ENCODE measurements at regions not wholly inside any gene's neighbourhood (a gene's known extent, or its start where the extent isn't known, plus 50 kb on each side); places are given as distances from the start of the nearest gene placed in this dataset.

DNA sequence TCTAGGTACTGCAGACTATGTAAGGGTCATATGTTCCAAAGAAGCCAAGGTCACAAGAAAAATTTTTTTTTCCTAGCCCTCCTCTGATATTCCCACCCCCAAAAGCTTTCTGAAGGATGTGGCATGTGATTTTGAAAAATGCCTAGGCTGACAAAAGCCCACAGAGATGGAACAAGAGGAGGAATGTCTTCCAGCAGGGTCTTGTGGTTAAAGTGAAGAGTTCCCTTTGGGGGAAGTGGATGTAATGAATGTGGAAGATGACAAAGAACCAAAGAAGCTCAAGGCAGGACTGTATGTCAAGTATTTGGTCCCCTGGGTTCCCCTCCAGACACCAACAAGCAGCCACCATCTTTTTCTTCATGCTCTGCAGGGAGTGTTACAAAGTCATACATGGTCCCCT lies 268.8 kb downstream of the BCOR start:
- TF ChIP-seq, protein P1, sequence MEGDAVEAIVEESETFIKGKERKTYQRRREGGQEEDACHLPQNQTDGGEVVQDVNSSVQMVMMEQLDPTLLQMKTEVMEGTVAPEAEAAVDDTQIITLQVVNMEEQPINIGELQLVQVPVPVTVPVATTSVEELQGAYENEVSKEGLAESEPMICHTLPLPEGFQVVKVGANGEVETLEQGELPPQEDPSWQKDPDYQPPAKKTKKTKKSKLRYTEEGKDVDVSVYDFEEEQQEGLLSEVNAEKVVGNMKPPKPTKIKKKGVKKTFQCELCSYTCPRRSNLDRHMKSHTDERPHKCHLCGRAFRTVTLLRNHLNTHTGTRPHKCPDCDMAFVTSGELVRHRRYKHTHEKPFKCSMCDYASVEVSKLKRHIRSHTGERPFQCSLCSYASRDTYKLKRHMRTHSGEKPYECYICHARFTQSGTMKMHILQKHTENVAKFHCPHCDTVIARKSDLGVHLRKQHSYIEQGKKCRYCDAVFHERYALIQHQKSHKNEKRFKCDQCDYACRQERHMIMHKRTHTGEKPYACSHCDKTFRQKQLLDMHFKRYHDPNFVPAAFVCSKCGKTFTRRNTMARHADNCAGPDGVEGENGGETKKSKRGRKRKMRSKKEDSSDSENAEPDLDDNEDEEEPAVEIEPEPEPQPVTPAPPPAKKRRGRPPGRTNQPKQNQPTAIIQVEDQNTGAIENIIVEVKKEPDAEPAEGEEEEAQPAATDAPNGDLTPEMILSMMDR (IDR thresholded peaks at IDR 0.05; ENCODE audit: insufficient read depth, low read length, missing control alignments): no peak
- POLR2A ChIA-PET: no interaction called here
- CTCF ChIA-PET: interaction anchor here (1.0 kb wide), 1 partner anchor 25 kb away, joined by 3 read pairs; no protein-coding TSS in a partner anchor
- DNase-seq (ENCODE audit: low read depth, low spot score): no peak
- no peak overlapping the region for H3K4me3 ChIP-seq (ENCODE audit: low read depth, low read length)

DNA sequence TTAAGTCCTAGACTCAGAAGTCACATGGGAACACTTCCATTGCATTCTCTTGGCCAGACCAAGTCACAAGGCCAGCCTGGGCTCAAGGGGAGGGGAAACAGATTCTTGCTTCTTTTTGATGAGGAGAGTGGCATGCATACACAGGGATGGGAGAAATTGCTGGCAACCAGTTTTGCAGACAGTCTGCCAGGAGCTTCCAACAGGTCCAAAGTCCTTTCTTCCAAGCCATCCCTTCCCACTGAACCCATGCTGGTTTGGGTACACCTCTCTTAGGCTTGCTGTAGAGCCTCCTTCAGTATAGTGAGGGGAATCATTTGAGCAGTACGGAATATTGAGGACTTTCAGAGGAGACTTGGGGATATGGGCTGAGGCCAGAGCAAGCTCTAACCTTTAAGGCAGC lies 267.8 kb downstream of the BCOR start:
- H3K4me3 ChIP-seq (ENCODE audit: low read depth, low read length): no peak overlapping the region
- no peak for DNase-seq (ENCODE audit: low read depth, low spot score)
- TF ChIP-seq, protein P1 (IDR thresholded peaks at IDR 0.05; ENCODE audit: insufficient read depth, low read length, missing control alignments): no peak
- POLR2A ChIA-PET: no interaction called here
- CTCF ChIA-PET: interaction anchor here (1.0 kb wide), 1 partner anchor 24 kb away, joined by 3 read pairs; no protein-coding TSS in a partner anchor

DNA sequence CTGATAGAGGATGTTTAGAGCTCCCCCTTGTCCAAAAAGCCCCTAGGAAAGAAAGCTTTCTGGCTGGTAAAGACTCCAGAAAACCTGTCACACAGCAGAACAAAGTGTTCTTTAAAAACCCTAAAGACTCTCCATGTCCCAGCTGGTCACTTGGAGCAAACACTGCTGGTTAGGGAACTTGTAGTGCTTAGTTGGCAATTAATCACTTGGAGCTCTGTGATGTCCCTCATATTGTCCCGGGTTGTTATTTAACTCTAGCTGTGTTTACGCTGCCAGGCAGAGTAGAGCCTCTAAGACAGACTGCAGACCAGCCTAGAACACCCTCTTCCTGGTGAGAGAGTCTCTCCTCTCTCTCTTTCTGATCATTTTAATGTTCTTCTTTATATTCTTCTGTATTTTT lies 267.3 kb downstream of the BCOR start:
- ChIA-PET POLR2A (no interaction called here), CTCF (no interaction called here)
- TF ChIP-seq, protein P1 (IDR thresholded peaks at IDR 0.05; ENCODE audit: insufficient read depth, low read length, missing control alignments): no peak
- H3K4me3 ChIP-seq (ENCODE audit: low read depth, low read length): no peak overlapping the region
- no peak for DNase-seq (ENCODE audit: low read depth, low spot score)

DNA sequence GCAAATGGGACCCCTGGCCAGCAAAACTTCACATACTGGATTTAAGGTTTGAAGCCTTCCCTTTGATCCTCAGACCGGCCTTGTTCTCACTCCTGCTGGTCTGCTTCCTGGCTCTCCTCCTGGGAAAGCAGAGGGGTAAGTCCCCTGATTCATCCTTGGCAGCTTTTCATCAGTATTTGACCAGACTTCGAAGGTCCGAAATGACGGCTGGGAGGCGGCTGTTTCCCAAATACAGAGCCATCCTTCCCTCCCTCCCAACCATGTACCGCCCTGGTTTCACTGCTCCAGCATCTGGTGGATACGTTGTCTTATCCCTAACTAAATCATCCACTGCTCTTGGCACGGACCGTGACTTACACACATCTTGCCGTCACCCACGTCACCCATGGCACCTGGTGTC lies 265.5 kb downstream of the BCOR start:
- DNase-seq (ENCODE audit: low read depth, low spot score): no peak
- ChIA-PET POLR2A (no interaction called here), CTCF (no interaction called here)
- no peak overlapping the region for H3K4me3 ChIP-seq (ENCODE audit: low read depth, low read length)
- TF ChIP-seq, protein P1 (IDR thresholded peaks at IDR 0.05; ENCODE audit: insufficient read depth, low read length, missing control alignments): no peak

DNA sequence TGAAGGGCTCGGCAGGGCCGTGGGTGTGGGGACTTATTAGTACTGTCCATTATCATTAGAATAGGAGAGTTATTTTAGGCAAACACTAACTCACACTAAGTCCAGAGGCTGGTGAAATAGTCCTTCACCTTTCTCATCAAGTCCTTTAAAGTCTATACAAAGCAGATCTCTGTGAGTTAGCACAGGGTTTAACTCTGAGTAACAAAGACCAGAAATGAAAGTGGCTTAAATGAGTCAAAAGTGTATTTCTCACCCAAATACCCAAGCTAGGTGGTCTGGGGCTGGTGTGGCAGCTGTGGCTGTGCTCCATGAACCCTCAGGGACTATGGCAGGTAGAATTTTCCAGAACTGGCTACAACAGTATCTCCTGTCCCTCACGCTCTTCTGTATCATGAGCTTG lies 263.2 kb downstream of the BCOR start:
- ChIA-PET CTCF (no interaction called here), POLR2A (no interaction called here)

DNA sequence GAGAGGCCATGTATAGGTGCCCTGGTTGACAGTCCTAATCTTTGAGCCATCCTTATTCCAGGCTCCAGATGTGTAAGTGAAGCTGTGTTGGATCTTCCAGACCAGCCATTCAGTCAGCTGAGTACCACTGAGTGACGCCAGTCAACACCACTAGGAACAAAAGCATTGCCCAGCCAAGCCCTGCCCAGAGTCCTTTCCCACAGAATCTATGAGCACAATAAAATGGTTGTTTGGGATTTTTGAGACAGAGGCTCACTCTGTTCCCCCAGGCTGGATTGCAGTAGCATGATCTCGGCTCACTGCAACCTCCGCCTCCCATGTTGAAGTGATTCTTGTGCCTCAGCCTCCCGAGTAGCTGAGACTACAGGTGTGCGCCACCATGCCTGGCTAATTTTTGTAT lies 262.5 kb downstream of the BCOR start:
- TF ChIP-seq, protein P1 (IDR thresholded peaks at IDR 0.05; ENCODE audit: insufficient read depth, low read length, missing control alignments): no peak
- DNase-seq (ENCODE audit: low read depth, low spot score): no peak
- CTCF ChIA-PET: no interaction called here
- H3K4me3 ChIP-seq (ENCODE audit: low read depth, low read length): no peak overlapping the region
- POLR2A ChIA-PET: no interaction called here

More for the DNA sequence above, 263.2 kb downstream of the BCOR start:
- DNase-seq (ENCODE audit: low read depth, low spot score): no peak
- TF ChIP-seq, protein P1 (IDR thresholded peaks at IDR 0.05; ENCODE audit: insufficient read depth, low read length, missing control alignments): no peak
- H3K4me3 ChIP-seq (ENCODE audit: low read depth, low read length): no peak overlapping the region
